Mammary epithelial cell (primary cell): ENCODE measurements at regions not wholly inside any gene's neighbourhood (a gene's known extent, or its start where the extent isn't known, plus 50 kb on each side); places are given as distances from the start of the nearest gene placed in this dataset.

ENCODE experiments used
- CTCF ChIP-seq, 2 donors: IDR thresholded peaks in 1 of 2; conservative IDR thresholded peaks in 1 of 2; 2 replicates each; pipeline ENCODE4 v1.5.1; 2011 to 2012; ENCODE audit warnings: inconsistent platforms in 2 of 2, low read length in 2 of 2, mild to moderate bottlenecking in 2 of 2, control low read depth in 1 of 2, low read depth in 1 of 2; ENCODE audit not compliant: insufficient read depth in 1 of 2; ENCODE audit errors: extremely low read depth in 1 of 2
- EZH2 ChIP-seq: IDR thresholded peaks from 2 replicates; pipeline ENCODE4 v1.6.1; 2012; ENCODE audit warnings: low read length, inconsistent platforms, borderline replicate concordance

GRCh38 chr10:125462845-125463244, 220.1 kb downstream of the TEX36 start:
- TF ChIP-seq CTCF (conservative IDR thresholded peaks at IDR 0.05 in 1 of 2, IDR thresholded peaks at IDR 0.05 in 1 of 2; ENCODE audit: extremely low read depth in 1 of 2, insufficient read depth in 1 of 2, low read depth in 1 of 2, low read length in 2 of 2) (no peak), EZH2 (no peak)
